SK-N-SH treated with all-trans-retinoic acid at 6 μM for 48 hours (cell line): ENCODE measurements at regions not wholly inside any gene's neighbourhood (a gene's known extent, or its start where the extent isn't known, plus 50 kb on each side); places are given as distances from the start of the nearest gene placed in this dataset.

Experiments
- ATAC-seq: fragments of 200-7000 bp; cut with Tn5 transposase; 3 replicates; pipeline ENCODE4 v1.9.1; 2020; ENCODE audit warnings: mild to moderate bottlenecking, moderate library complexity
- ARNTL ChIP-seq: fragments of 450-650 bp; formaldehyde crosslinking; IDR thresholded peaks from 2 replicates; pipeline ENCODE4 v1.5.0; 2020; ENCODE audit warnings: low read depth, mild to moderate bottlenecking, moderate library complexity, borderline replicate concordance
- CREB5 ChIP-seq: fragments of 250-450 bp; sonication (Bioruptor Pico); IDR thresholded peaks from 2 replicates; pipeline ENCODE4 v1.5.1; 2020; ENCODE audit warnings: low read depth, mild to moderate bottlenecking, moderate library complexity
- CSRNP3 ChIP-seq: fragments of 250-450 bp; sonication (Bioruptor Pico); IDR thresholded peaks from 2 replicates; pipeline ENCODE4 v1.5.1; 2021; ENCODE audit warnings: mild to moderate bottlenecking, moderate library complexity
- ESRRG ChIP-seq: fragments of 250-450 bp; sonication (Bioruptor Pico); IDR thresholded peaks from 2 replicates; pipeline ENCODE4 v1.6.1; 2021; ENCODE audit warnings: mild to moderate bottlenecking
- POU6F1 ChIP-seq: fragments of 250-450 bp; sonication (Bioruptor Pico); IDR thresholded peaks from 2 replicates; pipeline ENCODE4 v1.8.0; 2021; ENCODE audit warnings: low read depth, mild to moderate bottlenecking, moderate library complexity, borderline replicate concordance
- PPARA ChIP-seq: fragments of 250-450 bp; sonication (Bioruptor Pico); IDR thresholded peaks from 2 replicates; pipeline ENCODE4 v1.5.0; 2020; ENCODE audit warnings: mild to moderate bottlenecking, borderline replicate concordance
- SNAI2 ChIP-seq: fragments of 250-450 bp; sonication (Bioruptor Pico); IDR thresholded peaks from 2 replicates; pipeline ENCODE4 v1.5.0; 2020; ENCODE audit warnings: mild to moderate bottlenecking, moderate library complexity
- TCF4 ChIP-seq: fragments of 250-450 bp; sonication (Bioruptor Pico); IDR thresholded peaks from 2 replicates; pipeline ENCODE4 v1.8.0; 2021; ENCODE audit warnings: mild to moderate bottlenecking, moderate library complexity, borderline replicate concordance
- TOX ChIP-seq: fragments of 250-450 bp; sonication (Bioruptor Pico); IDR thresholded peaks from 2 replicates; pipeline ENCODE4 v1.8.0; 2021; ENCODE audit warnings: mild to moderate bottlenecking, moderate library complexity, borderline replicate concordance
- TSHZ2 ChIP-seq: fragments of 250-450 bp; sonication (Bioruptor Pico); IDR thresholded peaks from 2 replicates; pipeline ENCODE4 v1.5.0; 2020; ENCODE audit warnings: mild to moderate bottlenecking, moderate library complexity
- ZC3H10 ChIP-seq: fragments of 250-450 bp; sonication (Bioruptor Pico); IDR thresholded peaks from 2 replicates; pipeline ENCODE4 v1.5.1; 2021; ENCODE audit warnings: mild to moderate bottlenecking, moderate library complexity
- ZFP3 ChIP-seq: fragments of 250-450 bp; sonication (Bioruptor Pico); IDR thresholded peaks from 2 replicates; pipeline ENCODE4 v1.5.0; 2020; ENCODE audit warnings: mild to moderate bottlenecking, moderate library complexity
- ZFP30 ChIP-seq: fragments of 450-650 bp; formaldehyde crosslinking; IDR thresholded peaks from 2 replicates; pipeline ENCODE4 v1.5.0; 2022; ENCODE audit warnings: mild to moderate bottlenecking, moderate library complexity
- ZNF565 ChIP-seq: fragments of 450-650 bp; formaldehyde crosslinking; conservative IDR thresholded peaks from 2 replicates; pipeline ENCODE4 v1.5.0; 2020; ENCODE audit warnings: low read depth, mild to moderate bottlenecking, moderate library complexity
- ZNF70 ChIP-seq: fragments of 450-650 bp; formaldehyde crosslinking; IDR thresholded peaks from 2 replicates; pipeline ENCODE4 v1.5.0; 2020; ENCODE audit warnings: mild to moderate bottlenecking, moderate library complexity
- ZNF8 ChIP-seq: fragments of 450-650 bp; formaldehyde crosslinking; IDR thresholded peaks from 2 replicates; pipeline ENCODE4 v1.5.0; 2020; ENCODE audit warnings: mild to moderate bottlenecking, moderate library complexity

DNA sequence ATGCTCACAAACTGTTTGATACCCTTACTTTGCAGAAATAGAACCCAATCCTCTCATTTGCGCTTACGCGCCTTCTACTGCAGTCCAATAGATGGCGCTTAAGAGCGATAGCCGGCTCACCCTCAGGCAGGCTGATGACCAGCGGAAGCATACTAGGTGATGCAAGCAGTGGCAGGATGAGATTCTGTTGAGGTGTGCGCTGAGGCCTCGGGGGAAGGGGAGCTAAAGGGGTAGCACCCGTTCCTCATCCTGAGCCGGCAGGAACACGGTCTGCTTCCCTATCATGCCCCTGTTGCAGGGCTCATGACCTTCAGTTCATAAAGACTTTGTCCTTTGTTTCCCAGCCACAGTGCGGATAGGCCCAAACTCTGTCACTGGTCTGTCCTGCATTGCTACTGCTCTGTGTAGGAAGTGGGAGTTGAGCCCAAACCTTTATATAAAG is 628.9 kb downstream of the TLL1 start:
- peak; percentile 35; the same call in 2 of the 3 replicates for ATAC-seq
- no peak for TF ChIP-seq SNAI2 (CRISPR knock-in tag)
- no peak for TF ChIP-seq ZFP30 (CRISPR knock-in tag)
- no peak for TF ChIP-seq ESRRG (CRISPR knock-in tag)
- TF ChIP-seq TCF4 (CRISPR knock-in tag): no peak
- TF ChIP-seq TSHZ2 (CRISPR knock-in tag): no peak
- TF ChIP-seq ZC3H10 (CRISPR knock-in tag): no peak
- no peak for TF ChIP-seq PPARA
- TF ChIP-seq ZNF565 (CRISPR knock-in tag): no peak
- TF ChIP-seq CREB5 (CRISPR knock-in tag): no peak

GRCh38 chr4:166502660-166503059 is 629.6 kb downstream of the TLL1 start:
- no peak for ATAC-seq
- TF ChIP-seq POU6F1 (CRISPR knock-in tag) (no peak), ZFP3 (CRISPR knock-in tag) (no peak), ZNF70 (CRISPR knock-in tag) (no peak), CSRNP3 (no peak), TOX (CRISPR knock-in tag) (no peak), ARNTL (CRISPR knock-in tag) (no peak)

- no peak for ATAC-seq
- TF ChIP-seq ZNF565 (CRISPR knock-in tag): no peak
- TF ChIP-seq POU6F1 (CRISPR knock-in tag): no peak
These were observed 633.0 kb downstream of the TLL1 start for GRCh38 chr4:166506051-166506450.

DNA sequence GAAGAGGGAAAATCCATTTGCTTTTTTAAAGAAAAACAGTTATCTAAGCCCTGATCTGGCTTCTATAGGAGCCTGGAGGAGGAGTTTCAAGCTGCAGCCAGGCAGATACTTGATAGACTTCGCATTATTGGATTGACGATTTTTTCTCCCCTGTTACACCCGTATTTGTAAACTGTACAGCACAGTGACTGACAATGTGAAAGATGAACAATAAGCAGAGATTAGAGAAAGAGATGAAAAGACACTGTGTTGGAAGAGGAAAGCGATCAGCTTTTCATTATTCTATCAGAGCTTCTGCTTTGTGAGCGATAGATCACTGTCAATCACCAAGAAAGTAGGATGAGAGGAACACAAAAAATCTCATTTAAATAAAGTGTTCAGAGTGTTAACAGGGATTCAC is 639.2 kb downstream of the TLL1 start:
- no peak for ATAC-seq
- no peak for TF ChIP-seq CSRNP3

DNA sequence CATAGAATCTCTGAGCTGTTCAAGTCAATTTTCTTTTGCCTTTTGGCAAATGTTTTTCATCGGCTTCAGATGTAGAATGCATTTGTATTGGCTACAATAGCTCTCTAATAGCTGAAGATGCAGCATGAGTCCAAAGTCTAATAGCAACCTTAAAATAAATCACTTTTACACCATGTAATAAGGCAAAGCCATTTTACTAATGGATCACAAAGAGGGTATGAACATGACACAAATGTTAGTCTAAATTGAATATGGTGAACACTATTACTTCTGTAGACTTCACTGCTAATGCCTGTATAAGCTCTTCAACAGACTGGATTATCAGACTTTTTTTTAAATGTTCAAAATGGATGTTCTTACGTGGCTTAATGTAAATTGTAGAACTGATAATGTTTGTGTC is 645.3 kb downstream of the TLL1 start:
- no peak for TF ChIP-seq ARNTL (CRISPR knock-in tag)
- TF ChIP-seq ZFP30 (CRISPR knock-in tag): no peak
- TF ChIP-seq CREB5 (CRISPR knock-in tag): no peak
- no peak for TF ChIP-seq TOX (CRISPR knock-in tag)
- TF ChIP-seq ZFP3 (CRISPR knock-in tag): no peak
- TF ChIP-seq ZC3H10 (CRISPR knock-in tag): no peak
- TF ChIP-seq TCF4 (CRISPR knock-in tag): no peak
- no peak for TF ChIP-seq ZNF8 (CRISPR knock-in tag)
- no peak for TF ChIP-seq POU6F1 (CRISPR knock-in tag)
- ATAC-seq: no peak
